CD4-positive, alpha-beta T cell treated with Interleukin-15 for 1 hour (primary cell): ENCODE measurements at regions not wholly inside any gene's neighbourhood (a gene's known extent, or its start where the extent isn't known, plus 50 kb on each side); places are given as distances from the start of the nearest gene placed in this dataset.

Source experiments
- DNase-seq: peaks from one replicate; pipeline ENCODE4 v3.0.0-alpha.2; 2020

- no peak for DNase-seq
These were observed 176.2 kb downstream of the BUD13 start for GRCh38 chr11:116596346-116597260.

- DNase-seq: no peak
These were observed 177.4 kb downstream of the BUD13 start for GRCh38 chr11:116595305-116595880.

GRCh38 chr11:116590844-116591570, 181.8 kb downstream of the BUD13 start:
- DNase-seq: no peak

- DNase-seq: no peak
These were observed 183.4 kb downstream of the BUD13 start for GRCh38 chr11:116589402-116589801.

GRCh38 chr11:116586392-116586791, 186.4 kb downstream of the BUD13 start:
- no peak for DNase-seq

- no peak for DNase-seq
These were observed 190.2 kb downstream of the BUD13 start for GRCh38 chr11:116582571-116582970.

- no peak for DNase-seq
These were observed 191.4 kb downstream of the BUD13 start for GRCh38 chr11:116581349-116581748.

GRCh38 chr11:116580799-116581198, 192.0 kb downstream of the BUD13 start:
- no peak for DNase-seq

- no peak for DNase-seq
These were observed 192.7 kb downstream of the BUD13 start for GRCh38 chr11:116579857-116580727.

- no peak for DNase-seq
These were observed 193.6 kb downstream of the BUD13 start for GRCh38 chr11:116579031-116579653.

- DNase-seq: no peak
These were observed 194.8 kb downstream of the BUD13 start for GRCh38 chr11:116577956-116578355.

GRCh38 chr11:116577273-116577672, 195.5 kb downstream of the BUD13 start:
- DNase-seq: no peak

- DNase-seq: no peak
These were observed 196.3 kb downstream of the BUD13 start for GRCh38 chr11:116576526-116576925.

- no peak for DNase-seq
These were observed 205.0 kb downstream of the BUD13 start for GRCh38 chr11:116567721-116568242.

GRCh38 chr11:116563712-116564047, 209.1 kb downstream of the BUD13 start:
- no peak for DNase-seq

GRCh38 chr11:116563028-116563711, 209.6 kb downstream of the BUD13 start:
- DNase-seq: no peak

- DNase-seq: no peak
These were observed 212.2 kb downstream of the BUD13 start for GRCh38 chr11:116560589-116560988.

GRCh38 chr11:116558504-116559211, 214.1 kb downstream of the BUD13 start:
- DNase-seq: no peak

- no peak for DNase-seq
These were observed 215.5 kb downstream of the BUD13 start for GRCh38 chr11:116557282-116557681.

- DNase-seq: no peak
These were observed 216.3 kb downstream of the BUD13 start for GRCh38 chr11:116556483-116556882.

- no peak for DNase-seq
These were observed 219.3 kb downstream of the BUD13 start for GRCh38 chr11:116553482-116553881.
